ENCODE measurements at regions not wholly inside any gene's neighbourhood (a gene's known extent, or its start where the extent isn't known, plus 50 kb on each side); places are given as distances from the start of the nearest gene placed in this dataset.

DNA sequence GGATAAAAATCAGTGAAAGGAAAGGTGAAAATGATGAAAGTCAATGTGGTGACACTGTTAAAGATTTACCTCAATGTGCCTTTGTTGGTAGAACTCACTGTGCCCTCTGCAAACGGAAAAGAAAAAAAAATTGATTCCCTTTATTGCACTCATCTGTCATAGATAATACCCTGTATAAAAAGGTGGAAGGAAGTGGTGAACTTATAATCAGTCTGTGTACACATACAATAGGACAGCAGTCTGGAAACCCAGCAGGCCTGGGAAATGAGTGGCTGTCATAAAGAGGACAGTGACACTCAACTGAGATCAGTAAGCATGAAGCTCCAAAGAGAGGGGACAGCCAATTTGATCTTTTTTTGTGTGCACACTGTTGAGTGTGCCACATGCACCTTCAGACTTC is 364.7 kb downstream of the NOVA1 start:
- no peak for DNase-seq (ENCODE audit: low spot score)
- no peak for ATAC-seq (ENCODE audit: insufficient number of reproducible peaks, low FRiP score, low read depth)
- Histone ChIP-seq H3K9me3 (no peaks in the 10 kb centered on the region), H3K27me3 (replicated peaks; ENCODE audit: insufficient read depth) (no peaks in the 10 kb centered on the region), H3K4me3 (no peak overlapping the region), H3K4me1 (ENCODE audit: control insufficient read depth in 1 of 2, low read depth in 2 of 2) (no peaks in the 10 kb centered on the region), H3K27ac (no peak overlapping the region), H3K36me3 (no peaks in the 10 kb centered on the region)
- TF ChIP-seq CTCF (IDR thresholded peaks at IDR 0.05) = no peak

DNA sequence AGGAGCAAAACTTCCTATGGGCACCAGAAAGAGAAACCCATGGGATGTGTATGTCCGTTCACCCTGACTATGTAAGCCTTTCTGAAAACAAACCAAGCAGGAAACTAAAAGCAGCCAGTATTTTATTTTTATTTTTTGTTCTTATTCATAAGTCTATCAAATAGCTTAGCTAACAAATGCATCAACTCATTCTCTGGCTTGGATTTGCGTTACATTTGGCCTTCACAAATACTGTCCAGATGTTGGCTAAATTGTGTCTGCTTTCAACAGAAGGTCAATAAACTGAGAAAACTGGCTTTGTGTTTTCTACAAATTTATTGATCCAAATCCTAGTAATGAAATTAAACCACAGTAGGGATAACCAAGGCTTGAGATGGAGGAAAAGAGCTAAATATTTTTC is 379.0 kb downstream of the NOVA1 start:
- TF ChIP-seq CTCF (IDR thresholded peaks at IDR 0.05) = no peak
- H3K27me3 ChIP-seq (replicated peaks; ENCODE audit: insufficient read depth) = no peaks in the 10 kb centered on the region
- no peaks in the 10 kb centered on the region for H3K36me3 ChIP-seq
- no peaks in the 10 kb centered on the region for H3K4me1 ChIP-seq (ENCODE audit: control insufficient read depth in 1 of 2, low read depth in 2 of 2)
- DNase-seq (ENCODE audit: low spot score) = no peak
- H3K27ac ChIP-seq = no peak overlapping the region
- no peaks in the 10 kb centered on the region for H3K9me3 ChIP-seq
- ATAC-seq (ENCODE audit: insufficient number of reproducible peaks, low FRiP score, low read depth) = no peak
- H3K4me3 ChIP-seq = no peak overlapping the region

DNA sequence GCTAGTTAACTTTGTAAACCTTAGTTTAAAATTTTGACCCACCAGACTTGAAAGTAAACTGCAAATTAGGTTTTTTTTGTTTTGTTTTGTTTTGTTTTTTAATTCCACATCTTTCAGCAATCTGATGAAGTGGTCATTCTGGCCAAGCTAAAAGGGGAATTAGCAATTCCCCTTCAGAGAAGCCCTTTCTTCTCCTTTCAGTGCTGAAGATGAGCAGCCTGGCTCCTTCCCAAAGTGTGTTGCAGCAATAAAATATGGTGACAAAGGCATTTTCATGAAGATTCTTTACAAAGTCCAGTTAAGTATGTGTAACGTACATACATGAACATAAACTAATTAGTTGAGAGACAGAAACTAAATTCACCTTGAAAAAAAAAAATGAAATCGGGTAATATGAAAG is 380.1 kb downstream of the NOVA1 start:
- no peak for TF ChIP-seq CTCF (IDR thresholded peaks at IDR 0.05)
- Histone ChIP-seq H3K36me3 (no peaks in the 10 kb centered on the region), H3K27ac (no peak overlapping the region), H3K9me3 (no peaks in the 10 kb centered on the region), H3K27me3 (replicated peaks; ENCODE audit: insufficient read depth) (no peaks in the 10 kb centered on the region), H3K4me1 (ENCODE audit: control insufficient read depth in 1 of 2, low read depth in 2 of 2) (no peaks in the 10 kb centered on the region), H3K4me3 (no peak overlapping the region)
- DNase-seq (ENCODE audit: low spot score) (no peak), ATAC-seq (ENCODE audit: insufficient number of reproducible peaks, low FRiP score, low read depth) (no peak)

DNA sequence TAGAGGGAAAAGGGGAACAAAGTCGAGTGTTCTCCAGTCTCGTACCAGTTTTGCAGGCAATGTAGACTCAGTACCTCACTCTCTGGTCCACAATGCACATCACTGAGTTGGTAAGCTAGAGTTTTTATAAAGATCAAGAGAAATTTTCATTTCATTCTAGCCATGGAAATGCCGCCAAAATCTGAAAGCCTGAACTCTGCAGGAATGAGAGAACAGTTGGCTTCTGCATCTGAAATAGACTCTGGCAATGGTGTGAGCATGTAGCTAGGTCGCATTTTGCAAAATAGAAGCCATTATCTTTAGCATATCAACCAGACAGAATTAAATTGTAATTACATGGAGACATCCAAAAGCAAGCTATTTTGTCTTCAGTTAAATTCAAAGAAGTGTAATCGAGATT is 381.0 kb downstream of the NOVA1 start:
- ATAC-seq (ENCODE audit: insufficient number of reproducible peaks, low FRiP score, low read depth) (no peak), DNase-seq (ENCODE audit: low spot score) (no peak)
- Histone ChIP-seq H3K4me3 (no peak overlapping the region), H3K4me1 (ENCODE audit: control insufficient read depth in 1 of 2, low read depth in 2 of 2) (no peaks in the 10 kb centered on the region), H3K9me3 (no peaks in the 10 kb centered on the region), H3K27me3 (replicated peaks; ENCODE audit: insufficient read depth) (no peaks in the 10 kb centered on the region), H3K36me3 (no peaks in the 10 kb centered on the region), H3K27ac (no peak overlapping the region)
- no peak for TF ChIP-seq CTCF (IDR thresholded peaks at IDR 0.05)

DNA sequence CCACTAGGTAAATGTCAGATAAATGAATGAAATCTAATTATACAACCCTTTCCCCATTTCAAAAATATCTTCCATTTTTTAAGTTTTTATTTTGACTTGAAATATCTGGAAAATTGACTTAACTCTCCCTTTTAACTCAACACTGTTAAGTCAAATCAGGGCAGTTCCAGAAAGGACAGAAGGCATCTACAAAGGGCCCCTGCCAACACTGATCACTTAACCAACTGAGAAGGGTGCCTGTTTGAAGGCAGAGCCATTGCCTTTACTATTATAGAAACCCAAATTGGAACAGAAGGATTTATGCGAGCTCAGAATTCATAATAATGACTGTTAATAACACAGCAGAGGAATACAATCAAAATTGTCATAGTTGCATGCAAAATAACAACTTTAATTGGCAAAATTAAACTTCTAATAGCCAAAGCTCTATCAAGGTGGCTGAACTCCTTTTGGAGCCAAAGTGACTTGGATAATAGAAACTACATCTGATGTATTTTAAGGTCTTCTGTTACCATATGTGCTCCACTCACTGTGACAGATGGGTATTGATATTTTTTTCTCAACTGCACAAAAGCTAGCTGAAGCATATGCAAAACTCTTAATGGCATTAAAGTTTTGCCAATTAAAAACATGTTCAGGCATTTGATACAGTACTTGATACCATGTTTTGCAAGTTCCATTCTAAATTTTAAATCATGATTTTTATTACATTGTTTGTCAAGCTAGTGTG is 383.8 kb downstream of the NOVA1 start:
- Histone ChIP-seq H3K4me3 (no peak overlapping the region), H3K27me3 (replicated peaks; ENCODE audit: insufficient read depth) (no peaks in the 10 kb centered on the region), H3K36me3 (no peaks in the 10 kb centered on the region), H3K4me1 (ENCODE audit: control insufficient read depth in 1 of 2, low read depth in 2 of 2) (no peaks in the 10 kb centered on the region), H3K27ac (no peak overlapping the region), H3K9me3 (no peaks in the 10 kb centered on the region)
- DNase-seq (ENCODE audit: low spot score) (no peak), ATAC-seq (ENCODE audit: insufficient number of reproducible peaks, low FRiP score, low read depth) (no peak)
- no peak for TF ChIP-seq CTCF (IDR thresholded peaks at IDR 0.05)
